Activated T-helper 1 cell treated with anti-CD3 and anti-CD28 coated beads, Interleukin-12 subunit alpha, Interleukin-12 subunit beta, Interleukin-2, Interleukin-4 antibody, amounts not matched to agents 30 ng/mL and 10 ng/mL and 1 ng/mL, durations not matched to agents 14 hours and 24 hours and 36 hours (primary cell): ENCODE measurements at regions not wholly inside any gene's neighbourhood (a gene's known extent, or its start where the extent isn't known, plus 50 kb on each side); places are given as distances from the start of the nearest gene placed in this dataset.
A peak's percentile ranks its signal among the peaks of the same experiment; 100 is the strongest.
"Not testable (repeated sequence)": the region's sequence is repeated elsewhere in the genome, so short reads cannot be mapped to it uniquely, and the experiment has no call there.

Experiments used
- DNase-seq: peaks from one replicate; pipeline ENCODE4 v3.0.0; 2021; ENCODE audit warnings: low spot score
- H3K27ac Mint-ChIP-seq: one replicate; pipeline ENCODE4 v1.8.0; 2021; ENCODE audit warnings: mild to moderate bottlenecking, mixed read lengths
- H3K27me3 Mint-ChIP-seq: one replicate; pipeline ENCODE4 v1.8.0; 2022; ENCODE audit warnings: mild to moderate bottlenecking, moderate library complexity, mixed read lengths; ENCODE audit not compliant: insufficient read depth
- H3K36me3 Mint-ChIP-seq: one replicate; pipeline ENCODE4 v1.8.0; 2021; ENCODE audit warnings: low read depth, mixed read lengths
- H3K4me1 Mint-ChIP-seq: one replicate; pipeline ENCODE4 v1.8.0; 2021; ENCODE audit warnings: low read depth, mixed read lengths
- H3K4me3 Mint-ChIP-seq: one replicate; pipeline ENCODE4 v1.8.0; 2021; ENCODE audit warnings: mild to moderate bottlenecking, moderate library complexity, mixed read lengths
- H3K9me3 Mint-ChIP-seq: one replicate; pipeline ENCODE4 v1.8.0; 2021; ENCODE audit warnings: mixed read lengths
- intact Hi-C: fragments of 100-400 bp; cut with micrococcal nuclease; formaldehyde crosslinking; loops from one replicate; pipeline ENCODE4 v1.15.1; 2024

GRCh38 chr6:134577998-134578397 is 260.1 kb upstream of the SGK1 start:
- intact Hi-C loops: no loop called here

GRCh38 chr6:134575221-134575620 is 257.3 kb upstream of the SGK1 start:
- no peak for DNase-seq
- peaks cover 7% of the 10 kb centered on the region for H3K27me3 Mint-ChIP-seq
- intact Hi-C loops: no loop called here
- peaks cover 2% of the 10 kb centered on the region for H3K36me3 Mint-ChIP-seq
- peaks cover 14% of the 10 kb centered on the region for H3K4me1 Mint-ChIP-seq
- peaks cover 22% of the 10 kb centered on the region for H3K9me3 Mint-ChIP-seq
- H3K4me3 Mint-ChIP-seq: no peak overlapping the region
- H3K27ac Mint-ChIP-seq: no peak overlapping the region

More at GRCh38 chr6:134577998-134578397, 260.1 kb upstream of the SGK1 start:
- peaks cover 13% of the 10 kb centered on the region for H3K27me3 Mint-ChIP-seq
- no peaks in the 10 kb centered on the region for H3K36me3 Mint-ChIP-seq
- no peak overlapping the region for H3K4me3 Mint-ChIP-seq
- no peak for DNase-seq
- no peaks in the 10 kb centered on the region for H3K4me1 Mint-ChIP-seq
- no peak overlapping the region for H3K27ac Mint-ChIP-seq
- peaks cover 10% of the 10 kb centered on the region for H3K9me3 Mint-ChIP-seq

- H3K9me3 Mint-ChIP-seq: peaks cover 21% of the 10 kb centered on the region
- peaks cover 5% of the 10 kb centered on the region for H3K36me3 Mint-ChIP-seq
- H3K27me3 Mint-ChIP-seq: peaks cover 7% of the 10 kb centered on the region
- intact Hi-C loops: no loop called here
- no peak overlapping the region for H3K27ac Mint-ChIP-seq
- no peak for DNase-seq
- no peak overlapping the region for H3K4me3 Mint-ChIP-seq
- peaks cover 22% of the 10 kb centered on the region for H3K4me1 Mint-ChIP-seq
Observed at GRCh38 chr6:134574491-134574890, 256.6 kb upstream of the SGK1 start.

GRCh38 chr6:134569996-134570395 is 252.1 kb upstream of the SGK1 start:
- intact Hi-C loops, DNase-seq, H3K27ac Mint-ChIP-seq, H3K27me3 Mint-ChIP-seq: not testable (repeated sequence)
- Mint-ChIP-seq H3K4me1 (peaks cover 40% of the 10 kb centered on the region), H3K9me3 (peaks cover 26% of the 10 kb centered on the region), H3K36me3 (peaks cover 14% of the 10 kb centered on the region), H3K4me3 (peak overlapping the region; percentile 31)

GRCh38 chr6:134564705-134565104 is 246.8 kb upstream of the SGK1 start:
- Mint-ChIP-seq H3K9me3 (peaks cover 13% of the 10 kb centered on the region), H3K4me3 (no peak overlapping the region), H3K27me3 (peaks cover 2% of the 10 kb centered on the region), H3K27ac (no peak overlapping the region), H3K36me3 (peaks cover 9% of the 10 kb centered on the region), H3K4me1 (peaks cover 20% of the 10 kb centered on the region)
- intact Hi-C loops: no loop called here
- no peak for DNase-seq

- Mint-ChIP-seq H3K27ac (no peak overlapping the region), H3K36me3 (peaks cover 2% of the 10 kb centered on the region), H3K4me1 (no peaks in the 10 kb centered on the region), H3K4me3 (no peak overlapping the region), H3K27me3 (peaks cover 2% of the 10 kb centered on the region), H3K9me3 (peaks cover 4% of the 10 kb centered on the region)
- DNase-seq: no peak
- intact Hi-C loops: no loop called here
Observed at GRCh38 chr6:134560019-134560418, 242.1 kb upstream of the SGK1 start.

GRCh38 chr6:134557509-134557908 is 239.6 kb upstream of the SGK1 start:
- no peak for DNase-seq
- intact Hi-C loops: no loop called here
- Mint-ChIP-seq H3K27me3 (peaks cover 2% of the 10 kb centered on the region), H3K9me3 (peaks cover 7% of the 10 kb centered on the region), H3K4me3 (no peak overlapping the region), H3K4me1 (no peaks in the 10 kb centered on the region), H3K36me3 (peaks cover 2% of the 10 kb centered on the region), H3K27ac (no peak overlapping the region)

GRCh38 chr6:134555672-134556071 is 237.8 kb upstream of the SGK1 start:
- Mint-ChIP-seq H3K9me3 (peaks cover 7% of the 10 kb centered on the region), H3K36me3 (peaks cover 2% of the 10 kb centered on the region), H3K27me3 (peaks cover 5% of the 10 kb centered on the region), H3K4me3 (no peak overlapping the region), H3K27ac (no peak overlapping the region), H3K4me1 (no peaks in the 10 kb centered on the region)
- intact Hi-C loops: no loop called here
- no peak for DNase-seq

- peaks cover 7% of the 10 kb centered on the region for H3K9me3 Mint-ChIP-seq
- no peak for DNase-seq
- H3K27ac Mint-ChIP-seq: no peak overlapping the region
- H3K36me3 Mint-ChIP-seq: peaks cover 2% of the 10 kb centered on the region
- intact Hi-C loops: no loop called here
- H3K4me1 Mint-ChIP-seq: no peaks in the 10 kb centered on the region
- peaks cover 5% of the 10 kb centered on the region for H3K27me3 Mint-ChIP-seq
- H3K4me3 Mint-ChIP-seq: no peak overlapping the region
Observed at GRCh38 chr6:134553936-134554335, 236.0 kb upstream of the SGK1 start.

GRCh38 chr6:134551245-134551960 is 233.5 kb upstream of the SGK1 start:
- peaks cover 7% of the 10 kb centered on the region for H3K9me3 Mint-ChIP-seq
- DNase-seq: no peak
- H3K36me3 Mint-ChIP-seq: peaks cover 3% of the 10 kb centered on the region
- no peak overlapping the region for H3K27ac Mint-ChIP-seq
- intact Hi-C loops: no loop called here
- H3K27me3 Mint-ChIP-seq: peaks cover 5% of the 10 kb centered on the region
- H3K4me1 Mint-ChIP-seq: no peaks in the 10 kb centered on the region
- H3K4me3 Mint-ChIP-seq: no peak overlapping the region

- DNase-seq: no peak
- intact Hi-C loops: no loop called here
- no peak overlapping the region for H3K4me3 Mint-ChIP-seq
- H3K4me1 Mint-ChIP-seq: no peaks in the 10 kb centered on the region
- peaks cover 1% of the 10 kb centered on the region for H3K36me3 Mint-ChIP-seq
- H3K27me3 Mint-ChIP-seq: peaks cover 5% of the 10 kb centered on the region
- no peak overlapping the region for H3K27ac Mint-ChIP-seq
- peaks cover 4% of the 10 kb centered on the region for H3K9me3 Mint-ChIP-seq
Observed at GRCh38 chr6:134550604-134551003, 232.7 kb upstream of the SGK1 start.

- no peak for DNase-seq
- H3K27ac Mint-ChIP-seq: no peak overlapping the region
- H3K4me1 Mint-ChIP-seq: no peaks in the 10 kb centered on the region
- no peak overlapping the region for H3K4me3 Mint-ChIP-seq
- H3K36me3 Mint-ChIP-seq: peaks cover 1% of the 10 kb centered on the region
- peaks cover 5% of the 10 kb centered on the region for H3K27me3 Mint-ChIP-seq
- intact Hi-C loops: no loop called here
- H3K9me3 Mint-ChIP-seq: peaks cover 3% of the 10 kb centered on the region
Observed at GRCh38 chr6:134549854-134550253, 231.9 kb upstream of the SGK1 start.

GRCh38 chr6:134546962-134547645 is 229.2 kb upstream of the SGK1 start:
- H3K9me3 Mint-ChIP-seq: no peaks in the 10 kb centered on the region
- H3K27me3 Mint-ChIP-seq: peaks cover 5% of the 10 kb centered on the region
- H3K36me3 Mint-ChIP-seq: peaks cover 1% of the 10 kb centered on the region
- no peak overlapping the region for H3K4me3 Mint-ChIP-seq
- H3K27ac Mint-ChIP-seq: no peak overlapping the region
- intact Hi-C loops: no loop called here
- peaks cover 10% of the 10 kb centered on the region for H3K4me1 Mint-ChIP-seq
- no peak for DNase-seq
